ENCODE measurements at regions not wholly inside any gene's neighbourhood (a gene's known extent, or its start where the extent isn't known, plus 50 kb on each side); places are given as distances from the start of the nearest gene placed in this dataset.

DNA sequence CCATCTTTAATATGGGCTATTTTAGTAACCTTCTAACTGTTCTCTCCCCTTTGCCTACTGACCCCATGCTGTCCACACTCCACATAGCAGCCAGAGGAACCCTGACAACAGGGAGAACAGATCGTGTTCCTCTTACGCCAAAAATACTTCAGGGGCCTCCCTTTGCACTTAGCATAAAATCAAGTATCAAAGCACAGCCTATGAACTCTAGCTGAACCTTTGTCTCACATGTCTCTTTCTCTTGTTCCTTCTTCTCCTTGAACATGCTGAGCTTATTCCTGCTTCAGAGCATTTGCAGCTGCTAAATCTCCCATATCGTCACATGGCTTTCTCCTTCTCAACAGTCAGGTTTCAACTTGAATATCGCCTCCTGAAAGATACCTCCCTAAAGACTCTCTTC lies 698.8 kb upstream of the C9orf72 start:
- WGBS (ENCODE audit: insufficient coverage, insufficient replicate concordance, low lambda C conversion rate, missing lambda C conversion rate) = 27% methylated on average over 4 of the region's 4 CpGs
- FAIRE-seq (no peak), DNase-seq (ENCODE audit: low read depth, low spot score) (no peak), ATAC-seq (no peak)
- H3K9me3 ChIP-seq (replicated peaks; ENCODE audit: control insufficient read depth, insufficient read depth, low read length) = no peaks in the 10 kb centered on the region
- no TSS peak for BruUV-seq (replicated peaks)
- intact Hi-C loops (cut with micrococcal nuclease; ENCODE audit: unreplicated experiment) = no loop called here
- ChIA-PET RAD21 (ENCODE audit: unreplicated experiment) (no interaction called here), CTCF (no interaction called here), POLR2A (no interaction called here), SMC1A (ENCODE audit: uncharacterized antibody, unreplicated experiment) (interaction anchor here (1.0 kb wide), 1 partner anchor 70 kb away, joined by 3 read pairs; no protein-coding TSS in a partner anchor)
- no peak overlapping the region for H2AFZ ChIP-seq (ENCODE audit: control insufficient read depth, low read depth, low read length)
- TF ChIP-seq WRNIP1 (IDR thresholded peaks at IDR 0.05; ENCODE audit: borderline replicate concordance, low read depth, low read length) (no peak), DPF2 (IDR thresholded peaks at IDR 0.05) (no peak), SMAD5 (IDR thresholded peaks at IDR 0.05; ENCODE audit: low read depth) (no peak), BMI1 (IDR thresholded peaks at IDR 0.05; ENCODE audit: borderline replicate concordance) (no peak), CBFB (IDR thresholded peaks at IDR 0.05; ENCODE audit: low read depth) (no peak), PML (IDR thresholded peaks at IDR 0.05; ENCODE audit: low read length) (no peak), FOXM1 (IDR thresholded peaks at IDR 0.05; ENCODE audit: low read depth, low read length) (no peak), MYC (IDR thresholded peaks at IDR 0.05; ENCODE audit: insufficient read depth, insufficient read length, insufficient replicate concordance, low read length, severe bottlenecking) (no peak), TCF12 (IDR thresholded peaks at IDR 0.05; ENCODE audit: low read depth, low read length) (no peak), SPI1 (IDR thresholded peaks at IDR 0.05; ENCODE audit: borderline replicate concordance, insufficient read depth, low read depth, low read length) (no peak)
- TF ChIP-seq, protein P1, sequence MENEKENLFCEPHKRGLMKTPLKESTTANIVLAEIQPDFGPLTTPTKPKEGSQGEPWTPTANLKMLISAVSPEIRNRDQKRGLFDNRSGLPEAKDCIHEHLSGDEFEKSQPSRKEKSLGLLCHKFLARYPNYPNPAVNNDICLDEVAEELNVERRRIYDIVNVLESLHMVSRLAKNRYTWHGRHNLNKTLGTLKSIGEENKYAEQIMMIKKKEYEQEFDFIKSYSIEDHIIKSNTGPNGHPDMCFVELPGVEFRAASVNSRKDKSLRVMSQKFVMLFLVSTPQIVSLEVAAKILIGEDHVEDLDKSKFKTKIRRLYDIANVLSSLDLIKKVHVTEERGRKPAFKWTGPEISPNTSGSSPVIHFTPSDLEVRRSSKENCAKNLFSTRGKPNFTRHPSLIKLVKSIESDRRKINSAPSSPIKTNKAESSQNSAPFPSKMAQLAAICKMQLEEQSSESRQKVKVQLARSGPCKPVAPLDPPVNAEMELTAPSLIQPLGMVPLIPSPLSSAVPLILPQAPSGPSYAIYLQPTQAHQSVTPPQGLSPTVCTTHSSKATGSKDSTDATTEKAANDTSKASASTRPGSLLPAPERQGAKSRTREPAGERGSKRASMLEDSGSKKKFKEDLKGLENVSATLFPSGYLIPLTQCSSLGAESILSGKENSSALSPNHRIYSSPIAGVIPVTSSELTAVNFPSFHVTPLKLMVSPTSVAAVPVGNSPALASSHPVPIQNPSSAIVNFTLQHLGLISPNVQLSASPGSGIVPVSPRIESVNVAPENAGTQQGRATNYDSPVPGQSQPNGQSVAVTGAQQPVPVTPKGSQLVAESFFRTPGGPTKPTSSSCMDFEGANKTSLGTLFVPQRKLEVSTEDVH (IDR thresholded peaks at IDR 0.05; ENCODE audit: low read depth, partially characterized antibody) = no peak
- no peaks in the 10 kb centered on the region for H3K27me3 ChIP-seq (replicated peaks in 1 of 2; ENCODE audit: control insufficient read depth in 2 of 2, insufficient read depth in 2 of 2, low read length in 1 of 2)
- H3K4me2 ChIP-seq (ENCODE audit: control insufficient read depth, insufficient read depth) = no peak overlapping the region
- no peak overlapping the region for H3K4me3 ChIP-seq
- no peak overlapping the region for H3K9ac ChIP-seq (ENCODE audit: control insufficient read depth, insufficient read depth, low read length)
- in situ Hi-C loops (cut with MboI) = no loop called here
- no peak overlapping the region for H3K27ac ChIP-seq (ENCODE audit: control insufficient read depth, insufficient read depth)
- no peaks in the 10 kb centered on the region for H3K79me2 ChIP-seq (ENCODE audit: control insufficient read depth, insufficient read depth, low read length)
- H3K36me3 ChIP-seq (ENCODE audit: control insufficient read depth in 2 of 2, insufficient read depth in 2 of 2, low read length in 1 of 2) = no peaks in the 10 kb centered on the region
- H4K20me1 ChIP-seq (ENCODE audit: control insufficient read depth, insufficient read depth) = no peaks in the 10 kb centered on the region
- no peaks in the 10 kb centered on the region for H3K4me1 ChIP-seq (ENCODE audit: control insufficient read depth, insufficient read depth, low read length)
